ENCODE measurements at regions not wholly inside any gene's neighbourhood (a gene's known extent, or its start where the extent isn't known, plus 50 kb on each side); places are given as distances from the start of the nearest gene placed in this dataset.

DNA sequence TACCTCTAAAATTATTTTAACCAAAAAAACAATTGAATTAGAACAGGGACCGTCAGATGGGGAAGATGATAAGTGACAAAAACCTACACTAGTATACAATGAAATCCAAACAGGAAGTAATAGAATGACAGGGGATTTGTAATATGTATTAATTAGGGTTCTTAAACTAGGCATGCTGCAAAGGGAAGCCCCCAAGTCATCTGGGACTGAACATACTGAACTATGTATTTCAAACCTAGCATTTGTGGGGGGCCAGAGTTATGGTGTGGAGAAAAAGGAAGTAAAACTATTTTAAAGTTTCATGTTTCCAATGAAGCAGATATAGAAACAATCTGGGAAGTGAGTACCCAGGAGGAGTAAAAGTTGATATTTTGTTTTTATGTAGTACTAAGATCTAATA is 133.2 kb upstream of the HS3ST3A1 start (continued):
- TF ChIP-seq CHD7 (IDR thresholded peaks at IDR 0.05; ENCODE audit: insufficient replicate concordance, low read length) (no peak), SP2 (IDR thresholded peaks at IDR 0.05; ENCODE audit: low read length) (no peak), SIRT6 (IDR thresholded peaks at IDR 0.05; ENCODE audit: low read length) (no peak)

All from H1 (cell line).